SIG-M5 treated with dmso at 0.1 percent for 504 hours (cell line): ENCODE measurements at regions not wholly inside any gene's neighbourhood (a gene's known extent, or its start where the extent isn't known, plus 50 kb on each side); places are given as distances from the start of the nearest gene placed in this dataset.

Experiments used
- DNase-seq: peaks from one replicate; lab custom pipeline; 2025; ENCODE audit not compliant: unreplicated experiment; lab: John Stamatoyannopoulos, UW

DNA sequence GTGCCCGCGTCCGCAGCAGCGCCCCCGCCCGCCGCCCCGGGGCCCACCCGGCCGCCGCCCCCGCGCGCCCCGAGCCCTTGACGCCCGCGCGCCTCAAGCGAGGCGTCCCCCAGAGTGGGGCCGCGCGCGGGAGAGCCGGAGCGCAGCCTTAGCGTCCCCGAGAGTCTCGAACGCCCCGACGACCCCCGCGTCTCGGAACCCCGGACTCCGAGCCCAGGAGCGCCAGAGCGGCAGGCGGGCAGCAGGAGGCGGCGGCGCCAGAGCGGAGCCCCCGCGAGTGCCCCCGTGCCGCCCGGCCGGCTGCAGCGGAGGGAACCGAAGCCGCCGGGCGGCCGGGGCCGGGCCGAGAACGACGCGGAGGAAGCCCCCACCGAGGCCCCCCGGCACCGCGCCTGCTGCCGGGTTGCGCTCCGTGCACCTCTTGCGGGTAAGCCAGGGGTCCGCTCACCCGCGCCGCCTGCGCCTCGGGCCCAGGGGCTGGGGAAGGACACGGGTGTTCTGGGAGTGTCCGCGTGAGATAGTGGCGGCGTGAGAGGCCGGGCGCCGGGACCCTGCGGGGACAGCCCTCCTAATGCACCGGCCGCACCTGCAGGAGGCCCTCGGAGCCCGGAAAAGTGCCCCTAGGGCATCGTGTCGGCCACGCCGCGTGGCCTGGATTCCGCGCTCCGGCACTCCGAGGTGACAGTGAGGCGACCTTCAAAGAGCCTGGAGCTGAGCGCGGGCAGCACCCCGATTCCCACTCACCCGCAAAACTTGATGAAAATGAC is 52.0 kb upstream of the ULK4 start:
- DNase-seq = peak; percentile 39

- DNase-seq = peak; percentile 96
These were observed 51.2 kb upstream of the ULK4 start for GRCh38 chr3:42012935-42013690.

GRCh38 chr3:42012383-42012934 is 50.6 kb upstream of the ULK4 start:
- DNase-seq = no peak
